ENCODE measurements at regions not wholly inside any gene's neighbourhood (a gene's known extent, or its start where the extent isn't known, plus 50 kb on each side); places are given as distances from the start of the nearest gene placed in this dataset.

DNA sequence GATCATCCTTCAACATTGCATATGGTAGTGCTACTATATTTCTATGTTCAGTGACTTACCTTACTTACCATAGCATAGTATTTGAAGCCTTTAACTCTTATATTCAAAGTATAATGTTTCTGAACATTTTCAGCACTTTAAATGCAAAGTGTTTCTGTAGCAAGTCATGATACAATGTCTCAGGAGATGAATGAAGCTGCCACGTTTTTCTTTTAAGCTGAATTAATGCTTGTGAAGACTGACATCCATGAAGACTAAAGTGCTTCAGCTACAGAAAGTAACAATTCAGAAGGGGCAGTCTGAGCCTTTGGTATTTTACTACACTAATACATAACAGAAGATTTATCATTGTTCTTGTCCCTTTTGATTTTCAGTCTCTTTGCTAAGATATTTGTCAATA lies 709.1 kb upstream of the ARRDC3 start (continued):
- TF ChIP-seq, protein P1, sequence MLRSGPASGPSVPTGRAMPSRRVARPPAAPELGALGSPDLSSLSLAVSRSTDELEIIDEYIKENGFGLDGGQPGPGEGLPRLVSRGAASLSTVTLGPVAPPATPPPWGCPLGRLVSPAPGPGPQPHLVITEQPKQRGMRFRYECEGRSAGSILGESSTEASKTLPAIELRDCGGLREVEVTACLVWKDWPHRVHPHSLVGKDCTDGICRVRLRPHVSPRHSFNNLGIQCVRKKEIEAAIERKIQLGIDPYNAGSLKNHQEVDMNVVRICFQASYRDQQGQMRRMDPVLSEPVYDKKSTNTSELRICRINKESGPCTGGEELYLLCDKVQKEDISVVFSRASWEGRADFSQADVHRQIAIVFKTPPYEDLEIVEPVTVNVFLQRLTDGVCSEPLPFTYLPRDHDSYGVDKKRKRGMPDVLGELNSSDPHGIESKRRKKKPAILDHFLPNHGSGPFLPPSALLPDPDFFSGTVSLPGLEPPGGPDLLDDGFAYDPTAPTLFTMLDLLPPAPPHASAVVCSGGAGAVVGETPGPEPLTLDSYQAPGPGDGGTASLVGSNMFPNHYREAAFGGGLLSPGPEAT (IDR thresholded peaks at IDR 0.05; ENCODE audit: low read depth), result no peak
- TF ChIP-seq, protein P2, sequence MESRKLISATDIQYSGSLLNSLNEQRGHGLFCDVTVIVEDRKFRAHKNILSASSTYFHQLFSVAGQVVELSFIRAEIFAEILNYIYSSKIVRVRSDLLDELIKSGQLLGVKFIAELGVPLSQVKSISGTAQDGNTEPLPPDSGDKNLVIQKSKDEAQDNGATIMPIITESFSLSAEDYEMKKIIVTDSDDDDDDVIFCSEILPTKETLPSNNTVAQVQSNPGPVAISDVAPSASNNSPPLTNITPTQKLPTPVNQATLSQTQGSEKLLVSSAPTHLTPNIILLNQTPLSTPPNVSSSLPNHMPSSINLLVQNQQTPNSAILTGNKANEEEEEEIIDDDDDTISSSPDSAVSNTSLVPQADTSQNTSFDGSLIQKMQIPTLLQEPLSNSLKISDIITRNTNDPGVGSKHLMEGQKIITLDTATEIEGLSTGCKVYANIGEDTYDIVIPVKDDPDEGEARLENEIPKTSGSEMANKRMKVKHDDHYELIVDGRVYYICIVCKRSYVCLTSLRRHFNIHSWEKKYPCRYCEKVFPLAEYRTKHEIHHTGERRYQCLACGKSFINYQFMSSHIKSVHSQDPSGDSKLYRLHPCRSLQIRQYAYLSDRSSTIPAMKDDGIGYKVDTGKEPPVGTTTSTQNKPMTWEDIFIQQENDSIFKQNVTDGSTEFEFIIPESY (IDR thresholded peaks at IDR 0.05), result no peak

DNA sequence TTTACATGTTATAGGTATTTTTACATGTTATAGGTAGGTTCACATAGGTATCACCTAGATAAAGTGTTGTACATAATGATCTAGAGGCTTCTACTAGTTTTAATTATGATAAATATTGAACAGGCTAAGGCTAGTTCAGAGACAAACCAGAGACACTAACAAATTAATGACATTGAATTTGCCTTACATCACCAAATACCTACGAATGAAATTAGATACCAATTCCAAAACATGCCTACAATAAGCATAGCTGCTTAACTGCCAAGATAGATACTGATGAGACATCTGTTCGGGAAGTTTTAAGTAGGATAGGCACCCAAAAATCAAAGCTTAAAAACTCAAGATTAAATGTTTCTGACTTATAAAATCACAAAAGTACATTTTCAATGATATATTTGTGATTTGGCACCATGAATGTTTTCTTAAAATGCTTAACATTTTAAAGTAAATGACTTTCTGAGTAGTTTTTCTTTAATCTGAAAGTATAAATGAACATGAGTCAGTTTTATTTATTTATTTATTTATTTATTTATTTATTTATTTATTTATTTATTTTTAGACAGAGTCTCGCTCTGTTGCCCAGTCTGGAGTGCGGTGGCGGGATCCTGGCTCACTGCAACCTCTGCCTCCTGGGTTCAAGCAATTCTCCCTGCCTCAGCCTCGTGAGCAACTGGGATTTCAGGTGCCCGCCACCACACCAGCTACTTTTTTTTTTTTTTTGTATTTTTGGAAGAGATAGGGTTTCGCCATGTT lies 703.1 kb upstream of the ARRDC3 start:
- no peaks in the 10 kb centered on the region for H3K36me3 ChIP-seq (ENCODE audit: control insufficient read depth in 2 of 2, insufficient read depth in 2 of 2, low read length in 1 of 2)
- H3K9ac ChIP-seq (ENCODE audit: control insufficient read depth, insufficient read depth, low read length), result no peak overlapping the region
- in situ Hi-C loops (cut with MboI), result no loop called here
- FAIRE-seq (no peak), ATAC-seq (no peak), DNase-seq (ENCODE audit: low read depth, low spot score) (no peak)
- no peak overlapping the region for H3K4me3 ChIP-seq
- H3K79me2 ChIP-seq (ENCODE audit: control insufficient read depth, insufficient read depth, low read length), result no peaks in the 10 kb centered on the region
- intact Hi-C loops (cut with micrococcal nuclease; ENCODE audit: unreplicated experiment), result no loop called here
- no peaks in the 10 kb centered on the region for H3K4me1 ChIP-seq (ENCODE audit: control insufficient read depth, insufficient read depth, low read length)
- ChIA-PET POLR2A (no interaction called here), CTCF (no interaction called here), RAD21 (ENCODE audit: unreplicated experiment) (no interaction called here), SMC1A (ENCODE audit: uncharacterized antibody, unreplicated experiment) (no interaction called here)
- no peak overlapping the region for H2AFZ ChIP-seq (ENCODE audit: control insufficient read depth, low read depth, low read length)
- no peaks in the 10 kb centered on the region for H3K27me3 ChIP-seq (replicated peaks in 1 of 2; ENCODE audit: control insufficient read depth in 2 of 2, insufficient read depth in 2 of 2, low read length in 1 of 2)
- no peak overlapping the region for H3K4me2 ChIP-seq (ENCODE audit: control insufficient read depth, insufficient read depth)
- BruUV-seq (replicated peaks), result no TSS peak
- TF ChIP-seq, protein P3, sequence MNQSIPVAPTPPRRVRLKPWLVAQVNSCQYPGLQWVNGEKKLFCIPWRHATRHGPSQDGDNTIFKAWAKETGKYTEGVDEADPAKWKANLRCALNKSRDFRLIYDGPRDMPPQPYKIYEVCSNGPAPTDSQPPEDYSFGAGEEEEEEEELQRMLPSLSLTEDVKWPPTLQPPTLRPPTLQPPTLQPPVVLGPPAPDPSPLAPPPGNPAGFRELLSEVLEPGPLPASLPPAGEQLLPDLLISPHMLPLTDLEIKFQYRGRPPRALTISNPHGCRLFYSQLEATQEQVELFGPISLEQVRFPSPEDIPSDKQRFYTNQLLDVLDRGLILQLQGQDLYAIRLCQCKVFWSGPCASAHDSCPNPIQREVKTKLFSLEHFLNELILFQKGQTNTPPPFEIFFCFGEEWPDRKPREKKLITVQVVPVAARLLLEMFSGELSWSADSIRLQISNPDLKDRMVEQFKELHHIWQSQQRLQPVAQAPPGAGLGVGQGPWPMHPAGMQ (IDR thresholded peaks at IDR 0.05; ENCODE audit: borderline replicate concordance), result no peak
- no peak for TF ChIP-seq JUND (IDR thresholded peaks at IDR 0.05; ENCODE audit: low read depth, low read length)
- TF ChIP-seq SIX5 (IDR thresholded peaks at IDR 0.05; ENCODE audit: low read depth, low read length, severe bottlenecking), result no peak
- TF ChIP-seq CREM (IDR thresholded peaks at IDR 0.05; ENCODE audit: low read depth), result no peak
- WGBS (ENCODE audit: insufficient coverage, insufficient replicate concordance, low lambda C conversion rate, missing lambda C conversion rate), result 15% methylated on average over 7 of the region's 8 CpGs
- no peaks in the 10 kb centered on the region for H3K9me3 ChIP-seq (replicated peaks; ENCODE audit: control insufficient read depth, insufficient read depth, low read length)
- H3K27ac ChIP-seq (ENCODE audit: control insufficient read depth, insufficient read depth), result no peak overlapping the region
- no peaks in the 10 kb centered on the region for H4K20me1 ChIP-seq (ENCODE audit: control insufficient read depth, insufficient read depth)

All from GM12878 (cell line).